ENCODE measurements at regions not wholly inside any gene's neighbourhood (a gene's known extent, or its start where the extent isn't known, plus 50 kb on each side); places are given as distances from the start of the nearest gene placed in this dataset.

- Histone ChIP-seq H2BK5ac (ENCODE audit: low read depth, low read length, poor library complexity, severe bottlenecking) (no peak overlapping the region), H3K9me1 (ENCODE audit: insufficient read depth, low read length) (no peaks in the 10 kb centered on the region), H3K9me3 (ENCODE audit: control insufficient read depth, insufficient read depth, low read length) (no peaks in the 10 kb centered on the region), H4K8ac (ENCODE audit: low read depth in 2 of 2, low read length in 2 of 2) (no peak overlapping the region), H3K4me2 (ENCODE audit: low read depth, low read length) (no peak overlapping the region), H2AFZ (replicated peaks; ENCODE audit: low read length, poor library complexity) (no peak overlapping the region), H3K36me3 (ENCODE audit: control insufficient read depth, insufficient read depth, low read length) (no peaks in the 10 kb centered on the region), H4K5ac (ENCODE audit: low read depth, low read length) (no peak overlapping the region), H3K23ac (ENCODE audit: low read depth, low read length) (no peak overlapping the region), H4K20me1 (ENCODE audit: insufficient read depth, low read length) (no peaks in the 10 kb centered on the region), H3K27me3 (ENCODE audit: control insufficient read depth, insufficient read depth, low read length) (no peaks in the 10 kb centered on the region), H3K4me3 (ENCODE audit: insufficient read depth, low read depth, low read length) (no peak overlapping the region), H3K56ac (ENCODE audit: extremely low read depth, insufficient read depth, low read length) (no peak overlapping the region), H2BK20ac (ENCODE audit: low read depth, low read length) (no peak overlapping the region), H2BK120ac (ENCODE audit: low read depth, low read length) (no peak overlapping the region), H2AK9ac (replicated peaks; ENCODE audit: low read depth, low read length, poor library complexity) (no peak overlapping the region), H2AK5ac (ENCODE audit: low read depth, low read length) (no peak overlapping the region), H2BK15ac (ENCODE audit: low read depth, low read length) (no peak overlapping the region), H3K4me1 (ENCODE audit: control insufficient read depth, insufficient read depth, low read length) (no peaks in the 10 kb centered on the region), H4K91ac (ENCODE audit: insufficient read depth, low read depth, low read length) (no peak overlapping the region), H3K27ac (ENCODE audit: insufficient read depth, low read length) (no peak overlapping the region), H3K9ac (ENCODE audit: low read depth, low read length) (no peak overlapping the region), H3K14ac (replicated peaks; ENCODE audit: low read depth, low read length) (no peak overlapping the region), H3K4ac (ENCODE audit: low read depth, low read length) (no peak overlapping the region), H3K18ac (ENCODE audit: low read depth, low read length) (no peak overlapping the region), H3K79me1 (ENCODE audit: low read depth in 1 of 2, low read length in 2 of 2) (no peaks in the 10 kb centered on the region)
- ChIA-PET CTCF (no interaction called here), POLR2A (ENCODE audit: unreplicated experiment) (no interaction called here)
- BruUV-seq (replicated peaks), result no TSS peak
- dilution Hi-C loops (cut with HindIII; ENCODE audit: low sequenced_read_pairs, unreplicated experiment) (no loop called here), in situ Hi-C loops (cut with MboI; ENCODE audit: low sequenced_read_pairs) (no loop called here), intact Hi-C loops (cut with micrococcal nuclease) (no loop called here)
- 83% methylated on average over 1 of the region's 2 CpGs; no CpG with 5 or more reads in 1 of the 2 experiments for WGBS, 2 experiments (ENCODE audit: extremely low coverage in 2 of 2, insufficient read length in 1 of 2)
- ATAC-seq (ENCODE audit: low read depth) (no peak), DNase-seq (no peak)
- TF ChIP-seq NFE2L2 (IDR thresholded peaks at IDR 0.05; ENCODE audit: low read depth, low read length) (no peak), FOS (IDR thresholded peaks at IDR 0.05; ENCODE audit: low read depth, low read length) (no peak), RCOR1 (IDR thresholded peaks at IDR 0.05; ENCODE audit: insufficient replicate concordance, low read length) (no peak), RAD21 (IDR thresholded peaks at IDR 0.05; ENCODE audit: low read length) (no peak), RFX5 (IDR thresholded peaks at IDR 0.05; ENCODE audit: low read depth, low read length) (no peak), MAZ (IDR thresholded peaks at IDR 0.05; ENCODE audit: borderline replicate concordance, low read depth, low read length) (no peak), POLR2A (IDR thresholded peaks at IDR 0.05; ENCODE audit: low read depth, low read length) (no peak), ELK1 (IDR thresholded peaks at IDR 0.05; ENCODE audit: borderline replicate concordance, low read depth, low read length) (no peak), CHD1 (IDR thresholded peaks at IDR 0.05; ENCODE audit: low read depth, low read length) (no peak), BHLHE40 (IDR thresholded peaks at IDR 0.05; ENCODE audit: low read depth, low read length) (no peak), SMC3 (IDR thresholded peaks at IDR 0.05; ENCODE audit: low read depth, low read length) (no peak), CEBPB (IDR thresholded peaks at IDR 0.05; ENCODE audit: low read depth, low read length) (no peak), MXI1 (IDR thresholded peaks at IDR 0.05; ENCODE audit: borderline replicate concordance, low read depth, low read length) (no peak), MAFK (IDR thresholded peaks at IDR 0.05; ENCODE audit: low read depth, low read length) (no peak)
- TF ChIP-seq, protein P1, sequence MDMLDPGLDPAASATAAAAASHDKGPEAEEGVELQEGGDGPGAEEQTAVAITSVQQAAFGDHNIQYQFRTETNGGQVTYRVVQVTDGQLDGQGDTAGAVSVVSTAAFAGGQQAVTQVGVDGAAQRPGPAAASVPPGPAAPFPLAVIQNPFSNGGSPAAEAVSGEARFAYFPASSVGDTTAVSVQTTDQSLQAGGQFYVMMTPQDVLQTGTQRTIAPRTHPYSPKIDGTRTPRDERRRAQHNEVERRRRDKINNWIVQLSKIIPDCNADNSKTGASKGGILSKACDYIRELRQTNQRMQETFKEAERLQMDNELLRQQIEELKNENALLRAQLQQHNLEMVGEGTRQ (IDR thresholded peaks at IDR 0.05; ENCODE audit: low read depth, low read length), result no peak
- TF ChIP-seq, protein P2, sequence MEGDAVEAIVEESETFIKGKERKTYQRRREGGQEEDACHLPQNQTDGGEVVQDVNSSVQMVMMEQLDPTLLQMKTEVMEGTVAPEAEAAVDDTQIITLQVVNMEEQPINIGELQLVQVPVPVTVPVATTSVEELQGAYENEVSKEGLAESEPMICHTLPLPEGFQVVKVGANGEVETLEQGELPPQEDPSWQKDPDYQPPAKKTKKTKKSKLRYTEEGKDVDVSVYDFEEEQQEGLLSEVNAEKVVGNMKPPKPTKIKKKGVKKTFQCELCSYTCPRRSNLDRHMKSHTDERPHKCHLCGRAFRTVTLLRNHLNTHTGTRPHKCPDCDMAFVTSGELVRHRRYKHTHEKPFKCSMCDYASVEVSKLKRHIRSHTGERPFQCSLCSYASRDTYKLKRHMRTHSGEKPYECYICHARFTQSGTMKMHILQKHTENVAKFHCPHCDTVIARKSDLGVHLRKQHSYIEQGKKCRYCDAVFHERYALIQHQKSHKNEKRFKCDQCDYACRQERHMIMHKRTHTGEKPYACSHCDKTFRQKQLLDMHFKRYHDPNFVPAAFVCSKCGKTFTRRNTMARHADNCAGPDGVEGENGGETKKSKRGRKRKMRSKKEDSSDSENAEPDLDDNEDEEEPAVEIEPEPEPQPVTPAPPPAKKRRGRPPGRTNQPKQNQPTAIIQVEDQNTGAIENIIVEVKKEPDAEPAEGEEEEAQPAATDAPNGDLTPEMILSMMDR (conservative IDR thresholded peaks at IDR 0.05; ENCODE audit: low read depth, low read length), result no peak
These were observed 211.8 kb upstream of the SLC14A2 start for GRCh38 chr18:45403341-45404049.

All from IMR-90 (cell line).